DMS79 (cell line): ENCODE measurements at regions not wholly inside any gene's neighbourhood (a gene's known extent, or its start where the extent isn't known, plus 50 kb on each side); places are given as distances from the start of the nearest gene placed in this dataset.

Experiments
- DNase-seq: peaks from one replicate; lab custom pipeline; 2025; lab: John Stamatoyannopoulos, UW

- DNase-seq = no peak
Observed at GRCh38 chr6:21811484-21811883, 217.9 kb downstream of the SOX4 start.

DNA sequence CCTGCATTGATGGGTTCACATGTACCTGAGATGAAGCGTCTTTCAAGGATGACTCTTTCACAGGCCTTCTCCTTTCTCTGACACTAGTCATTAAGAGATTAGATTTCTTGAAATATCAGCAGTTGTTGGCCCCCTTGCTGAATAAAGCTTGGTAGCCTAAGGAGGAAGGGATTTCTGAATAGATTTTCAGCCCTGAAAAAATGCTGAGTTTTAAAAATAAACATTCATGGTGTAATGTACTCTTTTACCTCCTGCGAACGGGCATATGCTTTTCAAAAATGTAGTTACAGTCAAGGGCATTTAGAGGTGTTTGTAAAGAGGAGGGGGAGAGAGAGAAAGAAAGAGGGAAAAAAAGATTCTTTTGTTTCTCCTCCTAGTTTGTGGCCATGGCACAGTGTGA lies 222.7 kb downstream of the SOX4 start:
- DNase-seq = no peak

DNA sequence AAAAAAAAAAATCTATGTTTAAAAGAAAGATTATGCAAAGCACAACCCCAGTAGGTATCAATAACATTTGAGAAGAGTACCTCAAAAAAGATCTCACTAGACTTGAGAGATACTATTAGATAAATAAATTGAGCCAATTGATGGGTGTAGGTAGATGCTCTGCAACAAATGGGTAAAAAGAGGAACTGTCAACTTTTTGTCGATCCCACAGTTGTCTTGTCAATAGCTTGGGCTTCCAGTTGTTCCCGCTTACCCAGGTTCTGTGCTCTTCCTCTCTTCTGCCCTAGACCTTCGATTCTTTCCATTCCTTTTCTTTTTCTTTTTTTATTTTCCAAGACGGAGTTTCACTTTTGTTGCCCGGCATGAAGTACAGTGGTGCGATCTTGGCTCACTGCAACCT lies 226.9 kb downstream of the SOX4 start:
- DNase-seq = no peak

- DNase-seq = no peak
Observed at GRCh38 chr6:21823371-21823770, 229.8 kb downstream of the SOX4 start.

DNA sequence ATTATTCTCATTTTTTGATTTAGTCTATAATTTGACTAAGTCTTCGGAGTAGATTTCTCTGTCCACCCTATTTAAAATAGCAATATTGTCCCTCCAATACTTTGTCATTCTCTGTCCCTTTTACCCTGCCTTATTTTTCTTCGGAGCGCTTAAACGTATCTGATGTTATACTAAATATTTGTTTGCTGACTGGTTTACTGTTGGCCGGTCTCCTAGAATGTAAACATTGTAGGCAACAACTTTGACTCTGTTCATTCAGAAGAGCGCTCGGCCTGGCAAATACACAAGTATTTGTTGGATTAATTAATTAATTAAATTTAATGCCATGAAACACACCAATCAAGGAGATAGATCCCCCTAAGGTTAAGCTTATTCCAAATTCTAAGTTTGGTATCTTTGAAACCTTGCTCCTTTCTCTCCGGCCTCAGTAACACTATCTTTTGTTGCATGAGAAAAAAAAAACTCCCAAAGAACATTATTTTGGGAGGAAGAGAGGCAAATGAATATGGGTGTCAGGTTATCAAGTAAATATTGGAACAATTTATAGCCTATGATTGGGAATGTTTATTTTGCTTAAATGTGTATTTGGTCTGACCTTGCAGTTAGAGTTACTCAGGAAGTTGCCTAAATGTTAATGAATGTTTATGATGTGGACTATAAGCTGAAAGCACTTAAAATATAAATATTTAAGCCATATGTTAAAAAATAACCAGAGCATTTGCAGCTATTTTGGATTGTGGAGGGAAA lies 231.1 kb downstream of the SOX4 start:
- no peak for DNase-seq

GRCh38 chr6:21826023-21826422 lies 232.5 kb downstream of the SOX4 start:
- no peak for DNase-seq

DNA sequence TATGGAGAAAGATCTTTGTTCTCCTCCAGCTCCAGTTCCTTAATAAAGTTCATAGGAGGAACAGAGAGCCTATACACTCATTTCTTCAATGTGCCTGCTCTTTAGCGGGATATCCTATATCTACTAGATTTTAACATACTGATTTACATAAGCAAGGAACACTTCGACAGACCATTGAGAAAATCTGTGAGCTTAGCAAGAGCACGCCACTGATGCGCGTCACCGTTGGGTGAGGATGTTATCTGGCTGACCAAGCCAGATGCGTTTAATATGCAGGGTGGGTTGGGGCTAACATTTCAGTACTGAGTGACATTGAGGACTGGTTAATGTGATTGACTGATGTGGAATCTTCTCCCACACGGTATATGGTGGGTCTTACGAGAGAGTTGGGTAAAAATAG lies 233.4 kb downstream of the SOX4 start:
- no peak for DNase-seq

DNA sequence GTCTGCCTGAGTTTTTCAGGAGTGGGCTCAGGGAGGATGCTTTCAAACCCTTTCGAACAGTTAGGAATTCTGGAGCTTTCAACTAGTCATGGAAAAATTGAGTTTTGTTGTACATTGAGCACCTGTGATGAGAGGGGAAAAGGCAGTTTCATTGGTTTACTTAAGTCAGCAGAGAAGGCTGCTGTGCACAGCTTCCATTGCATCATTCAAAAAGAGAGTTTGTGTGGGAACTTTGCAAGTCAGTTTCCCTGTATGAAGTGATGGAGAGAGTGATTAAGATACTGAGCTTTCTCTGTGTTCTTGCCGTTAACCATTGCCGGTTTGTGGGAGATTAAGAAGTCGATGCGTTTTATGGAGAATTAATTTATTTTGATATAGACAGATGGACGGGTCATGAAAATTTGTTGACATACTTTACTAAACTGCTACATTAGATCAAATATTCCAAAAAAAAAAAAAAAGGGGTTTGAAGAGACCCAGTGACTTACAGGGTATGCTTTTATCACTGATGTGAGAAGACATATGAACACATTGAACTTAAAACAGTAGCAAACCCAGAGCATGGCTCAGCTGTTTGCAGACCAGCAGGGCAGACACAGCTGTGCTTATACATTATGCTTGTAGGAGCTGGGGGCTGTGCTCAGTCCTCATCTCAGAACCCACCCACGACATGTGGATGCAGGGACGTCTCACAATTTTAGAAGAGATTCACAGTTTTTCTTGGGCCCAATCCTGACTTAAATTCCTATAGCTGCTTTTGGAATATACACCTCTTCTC lies 234.1 kb downstream of the SOX4 start:
- no peak for DNase-seq

DNA sequence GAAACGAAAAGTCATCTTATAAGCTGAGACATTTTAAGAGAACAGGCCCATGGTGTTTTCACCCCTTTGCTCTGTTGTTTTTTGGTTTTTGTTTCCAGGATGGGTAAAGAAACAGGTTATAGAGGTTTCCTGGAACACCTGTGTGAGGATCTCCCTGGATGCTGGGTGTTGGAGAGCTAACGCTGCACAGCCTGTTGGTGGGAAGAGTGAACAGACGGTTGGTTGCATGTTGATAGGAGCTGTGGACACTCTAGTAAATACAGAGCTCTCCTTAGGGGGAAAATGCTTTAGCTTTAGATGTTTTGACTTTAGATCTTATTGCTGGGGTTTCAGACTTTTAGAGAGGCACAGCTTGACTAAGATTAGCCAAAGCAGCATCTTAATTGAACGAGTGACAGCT lies 235.2 kb downstream of the SOX4 start:
- no peak for DNase-seq

- DNase-seq = no peak
Observed at GRCh38 chr6:21829126-21829525, 235.6 kb downstream of the SOX4 start.

DNA sequence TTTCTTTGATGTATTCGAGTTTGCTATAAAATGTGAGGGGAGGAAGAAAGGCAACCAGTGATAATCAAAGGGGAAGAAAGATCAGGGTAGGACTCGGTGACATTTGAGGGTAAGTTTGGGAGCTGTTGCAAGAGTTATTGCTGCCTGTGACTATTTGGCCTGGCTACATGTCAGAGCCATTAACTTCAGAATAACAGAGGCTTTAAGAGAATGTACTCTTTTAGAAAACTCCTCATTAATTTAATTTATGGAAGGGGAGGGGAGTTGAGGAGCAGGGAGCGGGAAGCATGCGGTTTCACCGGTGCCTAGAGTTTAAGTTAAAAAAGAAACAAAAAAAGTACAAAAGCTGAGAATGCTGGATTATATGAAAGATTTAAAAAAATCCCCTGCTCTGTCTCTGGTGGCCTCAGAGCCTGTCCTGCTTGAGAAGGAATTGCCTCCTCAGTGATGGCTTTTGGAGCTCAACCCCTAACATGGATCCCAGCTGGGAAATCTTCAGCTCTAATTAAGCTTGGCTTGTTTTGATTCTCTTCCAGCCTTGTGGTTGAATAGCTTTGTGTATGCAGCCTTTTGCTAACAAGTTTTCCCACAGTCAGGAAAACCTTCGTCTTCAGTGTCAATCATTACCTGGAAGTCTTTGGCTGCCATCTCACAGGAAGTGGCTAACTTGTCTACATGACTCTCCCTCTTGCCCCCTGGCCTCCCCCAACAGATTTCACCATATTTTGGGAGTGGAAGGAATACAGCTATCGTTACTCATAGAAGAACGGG lies 238.2 kb downstream of the SOX4 start:
- DNase-seq = peak; percentile 68

- no peak for DNase-seq
Observed at GRCh38 chr6:21836277-21836676, 242.7 kb downstream of the SOX4 start.

GRCh38 chr6:21836772-21837425 lies 243.3 kb downstream of the SOX4 start:
- DNase-seq = no peak

GRCh38 chr6:21840428-21840827 lies 246.9 kb downstream of the SOX4 start:
- DNase-seq = no peak

- DNase-seq = no peak
Observed at GRCh38 chr6:21842875-21843645, 249.5 kb downstream of the SOX4 start.

DNA sequence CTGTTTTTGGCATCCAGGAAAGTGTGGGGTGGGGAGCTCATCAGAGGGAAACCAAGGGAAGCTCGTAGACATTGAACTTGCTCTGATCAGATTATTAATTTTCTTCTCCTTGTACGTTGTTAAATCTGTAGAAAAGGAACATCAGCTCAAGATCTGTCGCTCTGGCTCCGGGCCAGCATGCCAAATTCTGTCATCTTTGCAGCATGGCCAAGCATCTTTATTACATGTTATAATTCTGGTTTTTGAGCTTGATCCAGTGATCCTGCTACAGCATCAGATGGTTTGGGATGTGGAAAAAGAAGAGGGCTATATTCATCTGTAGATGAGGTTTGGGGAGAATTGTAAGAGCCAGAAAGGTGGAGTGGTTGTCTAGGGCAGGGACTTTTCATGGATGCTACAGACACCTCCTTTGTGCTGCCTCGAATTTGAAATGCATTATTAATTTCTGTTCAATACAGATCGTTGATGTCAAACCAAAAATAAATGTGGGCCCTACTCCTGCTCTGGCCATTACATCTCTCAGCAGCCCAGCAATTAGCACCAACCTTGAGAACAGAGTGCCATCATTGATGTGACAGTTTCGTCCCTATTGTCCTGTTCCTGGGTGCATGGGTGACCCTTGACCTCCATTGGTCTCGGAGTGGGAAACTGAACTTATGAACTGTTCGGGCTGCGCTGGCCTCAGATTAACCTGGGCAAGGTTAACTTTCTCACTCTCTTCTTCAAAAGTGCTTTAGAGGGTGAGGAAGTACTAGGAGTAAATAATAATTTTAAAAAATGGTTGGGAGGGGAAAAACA lies 250.8 kb downstream of the SOX4 start:
- DNase-seq = no peak

- DNase-seq = no peak
Observed at GRCh38 chr6:21845018-21845417, 251.5 kb downstream of the SOX4 start.

GRCh38 chr6:21845439-21846140 lies 252.0 kb downstream of the SOX4 start:
- no peak for DNase-seq

DNA sequence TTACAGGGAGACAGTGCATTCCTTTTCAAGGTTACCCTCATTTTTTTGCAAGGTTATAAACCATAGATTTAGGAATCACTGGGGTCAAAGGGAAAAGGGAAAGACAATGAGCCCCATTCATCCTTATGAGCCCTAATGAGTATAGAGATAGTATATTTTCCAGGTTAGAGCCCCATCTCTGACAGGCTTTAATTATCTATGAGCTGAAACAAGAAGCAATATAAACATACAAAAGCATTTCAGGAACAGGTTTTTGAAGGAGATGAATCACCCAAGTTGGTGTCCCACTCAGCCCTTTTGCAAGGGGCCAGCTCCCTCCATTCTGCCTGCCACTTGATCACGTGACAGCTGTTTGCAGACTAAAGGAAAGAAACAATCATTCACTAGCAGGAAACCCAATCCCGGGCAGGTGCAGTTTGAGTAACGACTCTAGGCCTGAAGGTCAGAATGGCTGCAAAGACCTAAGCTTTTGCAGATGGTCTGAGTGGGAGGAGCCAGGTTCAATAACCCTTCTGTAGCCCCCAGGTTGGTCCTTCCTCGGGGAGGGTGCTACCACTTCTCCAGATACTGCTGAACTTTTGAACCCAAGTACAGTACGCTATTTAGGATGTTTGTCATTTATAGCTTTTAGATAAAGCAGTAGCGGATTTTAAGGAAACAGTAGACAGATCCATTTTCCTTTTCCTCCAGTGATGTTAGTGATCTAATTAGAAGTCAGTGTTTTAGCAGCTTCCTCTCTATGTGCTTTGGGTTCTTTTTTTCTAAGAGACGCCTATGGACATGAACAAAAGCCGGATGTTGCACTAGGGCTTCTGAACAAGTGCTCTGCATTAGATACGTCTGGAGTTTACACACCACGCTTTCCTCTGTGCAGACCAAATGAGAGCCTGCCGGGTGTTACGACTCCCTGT lies 253.2 kb downstream of the SOX4 start:
- peak; percentile 74 for DNase-seq
